ENCODE measurements at regions not wholly inside any gene's neighbourhood (a gene's known extent, or its start where the extent isn't known, plus 50 kb on each side); places are given as distances from the start of the nearest gene placed in this dataset.
A peak's percentile ranks its signal among the peaks of the same experiment; 100 is the strongest.

DNA sequence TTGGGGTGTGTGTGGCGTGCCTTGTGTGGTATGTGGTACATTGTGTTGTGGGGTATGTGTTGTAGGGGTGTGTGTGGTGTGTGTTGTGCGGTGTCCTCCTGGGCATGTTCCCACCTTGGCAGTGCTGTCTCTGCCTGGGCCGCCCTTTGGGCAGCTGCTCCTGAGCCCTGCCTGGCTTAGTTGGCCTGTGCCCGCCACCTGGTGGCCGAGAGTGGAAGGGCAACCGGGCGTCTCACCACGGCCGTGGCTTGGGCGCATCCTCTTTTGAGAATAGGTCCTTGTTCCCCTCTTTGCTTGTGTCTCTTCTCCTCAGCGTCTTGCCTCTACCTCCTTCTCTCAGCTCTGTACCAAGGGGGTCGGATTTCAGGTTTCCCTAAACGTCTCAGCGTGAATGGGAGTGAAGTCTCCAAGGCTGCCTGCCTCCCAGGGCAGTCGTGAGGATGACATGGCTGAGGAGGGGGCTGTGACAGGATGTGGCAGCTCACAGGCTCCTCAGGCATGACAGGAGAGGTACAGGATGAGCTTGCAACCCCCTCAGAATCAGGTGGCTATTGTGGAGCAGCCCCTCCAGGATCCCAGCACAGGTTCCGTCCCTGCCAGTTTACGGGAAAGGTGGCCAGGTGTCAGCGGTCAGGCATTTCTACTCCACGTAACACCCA, 98.4 kb upstream of the PODXL start (continued):
- TF ChIP-seq, protein P1, sequence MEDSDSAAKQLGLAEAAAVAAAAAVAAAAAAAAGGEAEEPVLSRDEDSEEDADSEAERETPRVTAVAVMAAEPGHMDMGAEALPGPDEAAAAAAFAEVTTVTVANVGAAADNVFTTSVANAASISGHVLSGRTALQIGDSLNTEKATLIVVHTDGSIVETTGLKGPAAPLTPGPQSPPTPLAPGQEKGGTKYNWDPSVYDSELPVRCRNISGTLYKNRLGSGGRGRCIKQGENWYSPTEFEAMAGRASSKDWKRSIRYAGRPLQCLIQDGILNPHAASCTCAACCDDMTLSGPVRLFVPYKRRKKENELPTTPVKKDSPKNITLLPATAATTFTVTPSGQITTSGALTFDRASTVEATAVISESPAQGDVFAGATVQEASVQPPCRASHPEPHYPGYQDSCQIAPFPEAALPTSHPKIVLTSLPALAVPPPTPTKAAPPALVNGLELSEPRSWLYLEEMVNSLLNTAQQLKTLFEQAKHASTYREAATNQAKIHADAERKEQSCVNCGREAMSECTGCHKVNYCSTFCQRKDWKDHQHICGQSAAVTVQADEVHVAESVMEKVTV (CRISPR knock-in tag; IDR thresholded peaks at IDR 0.05) = peak; percentile 94
- 0 out of 2 replicates have a peak, but pooled peaks have one; percentile 54 for TF ChIP-seq SREBF1 (IDR thresholded peaks at IDR 0.05; ENCODE audit: borderline replicate concordance, low read depth, low read length)
- 0 out of 4 replicates have a peak, but pooled peaks of 1 of the 2 experiments have one; percentile 51 for TF ChIP-seq RCOR1 (IDR thresholded peaks at IDR 0.05; ENCODE audit: borderline replicate concordance in 1 of 2, low read depth in 2 of 2, low read length in 2 of 2)
- no peak for TF ChIP-seq CHD2 (IDR thresholded peaks at IDR 0.05; ENCODE audit: low read depth, low read length)
- no peak for TF ChIP-seq SAP30 (IDR thresholded peaks at IDR 0.05; ENCODE audit: borderline replicate concordance, insufficient read depth, low read depth, low read length, poor library complexity, severe bottlenecking)
- TF ChIP-seq ZNF41 (CRISPR knock-in tag; conservative IDR thresholded peaks at IDR 0.05) = no peak
- TF ChIP-seq, protein P2, sequence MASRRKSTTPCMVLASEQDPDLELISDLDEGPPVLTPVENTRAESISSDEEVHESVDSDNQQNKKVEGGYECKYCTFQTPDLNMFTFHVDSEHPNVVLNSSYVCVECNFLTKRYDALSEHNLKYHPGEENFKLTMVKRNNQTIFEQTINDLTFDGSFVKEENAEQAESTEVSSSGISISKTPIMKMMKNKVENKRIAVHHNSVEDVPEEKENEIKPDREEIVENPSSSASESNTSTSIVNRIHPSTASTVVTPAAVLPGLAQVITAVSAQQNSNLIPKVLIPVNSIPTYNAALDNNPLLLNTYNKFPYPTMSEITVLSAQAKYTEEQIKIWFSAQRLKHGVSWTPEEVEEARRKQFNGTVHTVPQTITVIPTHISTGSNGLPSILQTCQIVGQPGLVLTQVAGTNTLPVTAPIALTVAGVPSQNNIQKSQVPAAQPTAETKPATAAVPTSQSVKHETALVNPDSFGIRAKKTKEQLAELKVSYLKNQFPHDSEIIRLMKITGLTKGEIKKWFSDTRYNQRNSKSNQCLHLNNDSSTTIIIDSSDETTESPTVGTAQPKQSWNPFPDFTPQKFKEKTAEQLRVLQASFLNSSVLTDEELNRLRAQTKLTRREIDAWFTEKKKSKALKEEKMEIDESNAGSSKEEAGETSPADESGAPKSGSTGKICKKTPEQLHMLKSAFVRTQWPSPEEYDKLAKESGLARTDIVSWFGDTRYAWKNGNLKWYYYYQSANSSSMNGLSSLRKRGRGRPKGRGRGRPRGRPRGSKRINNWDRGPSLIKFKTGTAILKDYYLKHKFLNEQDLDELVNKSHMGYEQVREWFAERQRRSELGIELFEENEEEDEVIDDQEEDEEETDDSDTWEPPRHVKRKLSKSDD (conservative IDR thresholded peaks at IDR 0.05; ENCODE audit: low read length) = no peak
- TF ChIP-seq, protein P3, sequence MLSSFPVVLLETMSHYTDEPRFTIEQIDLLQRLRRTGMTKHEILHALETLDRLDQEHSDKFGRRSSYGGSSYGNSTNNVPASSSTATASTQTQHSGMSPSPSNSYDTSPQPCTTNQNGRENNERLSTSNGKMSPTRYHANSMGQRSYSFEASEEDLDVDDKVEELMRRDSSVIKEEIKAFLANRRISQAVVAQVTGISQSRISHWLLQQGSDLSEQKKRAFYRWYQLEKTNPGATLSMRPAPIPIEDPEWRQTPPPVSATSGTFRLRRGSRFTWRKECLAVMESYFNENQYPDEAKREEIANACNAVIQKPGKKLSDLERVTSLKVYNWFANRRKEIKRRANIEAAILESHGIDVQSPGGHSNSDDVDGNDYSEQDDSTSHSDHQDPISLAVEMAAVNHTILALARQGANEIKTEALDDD (IDR thresholded peaks at IDR 0.05) = no peak
- TF ChIP-seq ZNF586 (CRISPR knock-in tag; conservative IDR thresholded peaks at IDR 0.05) = no peak
- no peak for TF ChIP-seq DACH1 (IDR thresholded peaks at IDR 0.05; ENCODE audit: partially characterized antibody)
- TF ChIP-seq, protein P4, sequence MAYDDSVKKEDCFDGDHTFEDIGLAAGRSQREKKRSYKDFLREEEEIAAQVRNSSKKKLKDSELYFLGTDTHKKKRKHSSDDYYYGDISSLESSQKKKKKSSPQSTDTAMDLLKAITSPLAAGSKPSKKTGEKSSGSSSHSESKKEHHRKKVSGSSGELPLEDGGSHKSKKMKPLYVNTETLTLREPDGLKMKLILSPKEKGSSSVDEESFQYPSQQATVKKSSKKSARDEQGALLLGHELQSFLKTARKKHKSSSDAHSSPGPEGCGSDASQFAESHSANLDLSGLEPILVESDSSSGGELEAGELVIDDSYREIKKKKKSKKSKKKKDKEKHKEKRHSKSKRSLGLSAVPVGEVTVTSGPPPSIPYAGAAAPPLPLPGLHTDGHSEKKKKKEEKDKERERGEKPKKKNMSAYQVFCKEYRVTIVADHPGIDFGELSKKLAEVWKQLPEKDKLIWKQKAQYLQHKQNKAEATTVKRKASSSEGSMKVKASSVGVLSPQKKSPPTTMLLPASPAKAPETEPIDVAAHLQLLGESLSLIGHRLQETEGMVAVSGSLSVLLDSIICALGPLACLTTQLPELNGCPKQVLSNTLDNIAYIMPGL (CRISPR knock-in tag; IDR thresholded peaks at IDR 0.05) = no peak
- no peak for TF ChIP-seq POLR2H (tag; IDR thresholded peaks at IDR 0.05; ENCODE audit: low read depth)
- TF ChIP-seq CEBPG (CRISPR knock-in tag; IDR thresholded peaks at IDR 0.05) = no peak
- no peak for TF ChIP-seq CEBPG (tag; conservative IDR thresholded peaks at IDR 0.05 in 1 of 2, IDR thresholded peaks at IDR 0.05 in 1 of 2)
- no peak for TF ChIP-seq SMARCC2 (IDR thresholded peaks at IDR 0.05; ENCODE audit: low read depth)
- TF ChIP-seq MYC (IDR thresholded peaks at IDR 0.05; ENCODE audit: low read depth, low read length) = no peak
- no peak for TF ChIP-seq MYC (CRISPR knock-in tag; IDR thresholded peaks at IDR 0.05; ENCODE audit: borderline replicate concordance, low read depth)
- no peak for TF ChIP-seq CSDE1 (IDR thresholded peaks at IDR 0.05)
- no peak for TF ChIP-seq DNMT1 (IDR thresholded peaks at IDR 0.05)
- no peak for TF ChIP-seq GATAD2B (IDR thresholded peaks at IDR 0.05; ENCODE audit: borderline replicate concordance)
- 0 out of 2 replicates have a peak, but pooled peaks have one; percentile 14 for TF ChIP-seq ATF7 (IDR thresholded peaks at IDR 0.05)
